ENCODE measurements at regions not wholly inside any gene's neighbourhood (a gene's known extent, or its start where the extent isn't known, plus 50 kb on each side); places are given as distances from the start of the nearest gene placed in this dataset.

GRCh38 chr17:72520665-72521303 lies 400.0 kb downstream of the SOX9 start:
- Histone ChIP-seq H3K4me3 (ENCODE audit: low read depth, low read length) (no peak overlapping the region), H3K36me3 (replicated peaks) (no peaks in the 10 kb centered on the region), H3K27ac (no peak overlapping the region), H3K27me3 (replicated peaks) (no peaks in the 10 kb centered on the region)
- in situ Hi-C loops (cut with HindIII; ENCODE audit: low pct_ligation_motif_present, low sequenced_read_pairs) = no loop called here
- DNase-seq = no peak
- TF ChIP-seq, protein P1, sequence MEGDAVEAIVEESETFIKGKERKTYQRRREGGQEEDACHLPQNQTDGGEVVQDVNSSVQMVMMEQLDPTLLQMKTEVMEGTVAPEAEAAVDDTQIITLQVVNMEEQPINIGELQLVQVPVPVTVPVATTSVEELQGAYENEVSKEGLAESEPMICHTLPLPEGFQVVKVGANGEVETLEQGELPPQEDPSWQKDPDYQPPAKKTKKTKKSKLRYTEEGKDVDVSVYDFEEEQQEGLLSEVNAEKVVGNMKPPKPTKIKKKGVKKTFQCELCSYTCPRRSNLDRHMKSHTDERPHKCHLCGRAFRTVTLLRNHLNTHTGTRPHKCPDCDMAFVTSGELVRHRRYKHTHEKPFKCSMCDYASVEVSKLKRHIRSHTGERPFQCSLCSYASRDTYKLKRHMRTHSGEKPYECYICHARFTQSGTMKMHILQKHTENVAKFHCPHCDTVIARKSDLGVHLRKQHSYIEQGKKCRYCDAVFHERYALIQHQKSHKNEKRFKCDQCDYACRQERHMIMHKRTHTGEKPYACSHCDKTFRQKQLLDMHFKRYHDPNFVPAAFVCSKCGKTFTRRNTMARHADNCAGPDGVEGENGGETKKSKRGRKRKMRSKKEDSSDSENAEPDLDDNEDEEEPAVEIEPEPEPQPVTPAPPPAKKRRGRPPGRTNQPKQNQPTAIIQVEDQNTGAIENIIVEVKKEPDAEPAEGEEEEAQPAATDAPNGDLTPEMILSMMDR (IDR thresholded peaks at IDR 0.05; ENCODE audit: low read depth, low read length, missing control alignments) = no peak

DNA sequence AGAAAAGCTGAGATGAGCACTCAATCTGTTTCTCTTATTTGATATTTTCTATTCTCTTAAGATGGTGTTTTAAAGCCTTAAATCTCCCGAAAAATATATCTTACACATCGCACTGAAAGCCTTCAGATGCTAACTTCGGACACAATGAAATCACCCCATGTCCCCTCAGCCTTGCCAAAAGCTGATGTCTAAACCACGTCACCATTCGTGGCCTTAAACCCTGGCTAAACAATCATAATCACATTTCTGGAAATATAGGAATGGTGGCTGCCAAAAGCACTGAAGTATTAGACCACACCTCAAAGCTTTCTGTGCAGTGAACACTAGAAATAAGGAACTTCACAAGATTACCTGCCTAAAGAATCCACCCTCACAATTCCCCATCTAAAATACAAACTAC lies 402.7 kb downstream of the SOX9 start:
- TF ChIP-seq, protein P1 (IDR thresholded peaks at IDR 0.05; ENCODE audit: low read depth, low read length, missing control alignments) = no peak
- in situ Hi-C loops (cut with HindIII; ENCODE audit: low pct_ligation_motif_present, low sequenced_read_pairs) = no loop called here
- no peaks in the 10 kb centered on the region for H3K36me3 ChIP-seq (replicated peaks)

DNA sequence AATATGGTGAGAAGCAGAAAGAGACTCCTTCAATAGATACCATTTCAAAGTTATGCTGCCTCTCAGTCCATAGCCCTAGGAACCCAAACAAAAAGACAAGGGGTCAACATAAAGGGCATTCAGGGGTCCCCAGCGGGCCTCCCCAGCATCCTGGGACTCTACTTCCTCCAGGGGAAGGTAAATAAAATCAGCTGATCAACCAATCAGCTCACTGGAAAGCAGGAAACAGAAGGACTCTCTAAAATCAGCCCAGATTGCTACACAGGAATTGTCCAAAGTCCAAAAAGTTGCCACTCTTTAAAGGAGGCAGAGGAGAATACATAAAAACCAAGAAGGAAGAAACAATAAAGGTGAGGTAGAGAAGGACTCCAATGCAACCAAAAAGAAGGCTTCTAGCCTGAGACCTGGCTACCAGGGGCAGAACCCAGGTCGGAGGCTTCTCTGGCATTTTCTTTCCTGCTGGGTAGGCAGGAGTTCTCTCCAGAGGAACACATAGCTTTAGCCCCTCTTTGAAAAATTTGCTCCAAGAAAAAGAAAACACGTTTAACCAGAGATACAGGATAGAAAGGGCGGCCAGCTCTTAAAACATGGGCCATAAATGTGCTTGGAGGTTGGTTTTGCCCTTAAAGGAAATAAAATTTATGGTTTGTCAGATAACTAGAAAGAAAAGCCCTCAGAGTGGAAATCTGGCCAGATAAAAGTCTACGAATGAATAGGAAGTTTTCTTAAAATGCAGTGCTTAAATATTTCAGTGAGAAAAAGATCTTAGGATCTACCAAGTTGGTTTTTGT lies 404.6 kb downstream of the SOX9 start:
- DNase-seq = no peak
- Histone ChIP-seq H3K27ac (no peak overlapping the region), H3K4me3 (ENCODE audit: low read depth, low read length) (no peak overlapping the region), H3K27me3 (replicated peaks) (no peaks in the 10 kb centered on the region), H3K36me3 (replicated peaks) (no peaks in the 10 kb centered on the region)
- TF ChIP-seq, protein P1 (IDR thresholded peaks at IDR 0.05; ENCODE audit: low read depth, low read length, missing control alignments) = no peak
- in situ Hi-C loops (cut with HindIII; ENCODE audit: low pct_ligation_motif_present, low sequenced_read_pairs) = loop anchor here (25.0 kb wide), 2 partner anchors 388 to 1088 kb away; no protein-coding TSS in a partner anchor

More for the DNA sequence above, 402.7 kb downstream of the SOX9 start:
- Histone ChIP-seq H3K27ac (no peak overlapping the region), H3K4me3 (ENCODE audit: low read depth, low read length) (no peak overlapping the region), H3K27me3 (replicated peaks) (no peaks in the 10 kb centered on the region)
- DNase-seq = no peak

DNA sequence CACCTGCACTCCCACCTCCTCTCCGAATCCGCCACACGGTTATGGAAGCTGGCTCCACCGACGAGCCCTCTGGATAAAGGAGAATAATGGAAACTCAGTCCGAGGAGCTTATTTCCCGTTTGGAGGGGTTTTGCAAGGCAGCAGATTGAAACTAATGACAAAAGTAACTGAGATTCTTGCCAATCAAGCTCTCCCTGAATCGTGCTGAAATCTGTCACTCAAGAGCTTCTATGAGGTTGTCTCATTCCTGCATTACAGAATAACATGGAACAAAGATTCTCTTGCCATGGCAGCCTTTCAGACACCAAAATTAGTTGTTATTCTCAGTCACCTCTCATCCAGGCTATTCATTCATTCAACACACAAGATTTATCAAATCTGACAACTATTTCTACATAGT lies 405.9 kb downstream of the SOX9 start:
- DNase-seq = no peak
- H3K27ac ChIP-seq = no peak overlapping the region
- in situ Hi-C loops (cut with HindIII; ENCODE audit: low pct_ligation_motif_present, low sequenced_read_pairs) = loop anchor here (25.0 kb wide), 2 partner anchors 389 to 1089 kb away; no protein-coding TSS in a partner anchor
- TF ChIP-seq, protein P1 (IDR thresholded peaks at IDR 0.05; ENCODE audit: low read depth, low read length, missing control alignments) = no peak
- H3K36me3 ChIP-seq (replicated peaks) = no peaks in the 10 kb centered on the region
- no peak overlapping the region for H3K4me3 ChIP-seq (ENCODE audit: low read depth, low read length)
- no peaks in the 10 kb centered on the region for H3K27me3 ChIP-seq (replicated peaks)

GRCh38 chr17:72527789-72528188 lies 407.0 kb downstream of the SOX9 start:
- no peak overlapping the region for H3K27ac ChIP-seq
- no peaks in the 10 kb centered on the region for H3K27me3 ChIP-seq (replicated peaks)
- TF ChIP-seq, protein P1 (IDR thresholded peaks at IDR 0.05; ENCODE audit: low read depth, low read length, missing control alignments) = no peak
- no peaks in the 10 kb centered on the region for H3K36me3 ChIP-seq (replicated peaks)
- DNase-seq = no peak
- H3K4me3 ChIP-seq (ENCODE audit: low read depth, low read length) = no peak overlapping the region
- in situ Hi-C loops (cut with HindIII; ENCODE audit: low pct_ligation_motif_present, low sequenced_read_pairs) = loop anchor here (25.0 kb wide), 2 partner anchors 390 to 1090 kb away; no protein-coding TSS in a partner anchor

All from brain microvascular endothelial cell (primary cell).